CD1c-positive myeloid dendritic cell (primary cell): ENCODE measurements at regions not wholly inside any gene's neighbourhood (a gene's known extent, or its start where the extent isn't known, plus 50 kb on each side); places are given as distances from the start of the nearest gene placed in this dataset.
"Not testable (repeated sequence)": the region's sequence is repeated elsewhere in the genome, so short reads cannot be mapped to it uniquely, and the experiment has no call there.

Experiments used
- DNase-seq: peaks from one replicate; pipeline ENCODE4 v3.0.0-alpha.2; 2016; ENCODE audit errors: extremely low spot score

DNA sequence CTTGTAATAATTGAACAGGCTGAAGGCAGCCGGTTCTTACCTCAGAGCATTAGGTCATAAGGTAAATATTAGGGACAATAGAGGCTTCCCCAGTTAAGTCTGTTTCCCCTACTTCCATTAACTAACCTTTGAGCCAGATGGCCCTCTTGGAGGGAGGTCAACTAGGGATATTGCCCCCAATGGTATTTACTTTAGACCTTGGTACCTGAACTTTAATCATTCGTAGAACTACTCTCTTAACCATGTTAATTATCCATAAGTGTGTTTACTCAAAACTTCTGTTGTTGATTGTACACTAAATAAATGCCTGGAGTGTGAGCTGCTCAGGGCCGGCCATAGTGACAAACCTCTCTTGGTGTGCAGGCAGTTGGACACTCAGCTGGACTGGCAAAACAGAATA lies 1843.5 kb upstream of the AGA start:
- no peak for DNase-seq

DNA sequence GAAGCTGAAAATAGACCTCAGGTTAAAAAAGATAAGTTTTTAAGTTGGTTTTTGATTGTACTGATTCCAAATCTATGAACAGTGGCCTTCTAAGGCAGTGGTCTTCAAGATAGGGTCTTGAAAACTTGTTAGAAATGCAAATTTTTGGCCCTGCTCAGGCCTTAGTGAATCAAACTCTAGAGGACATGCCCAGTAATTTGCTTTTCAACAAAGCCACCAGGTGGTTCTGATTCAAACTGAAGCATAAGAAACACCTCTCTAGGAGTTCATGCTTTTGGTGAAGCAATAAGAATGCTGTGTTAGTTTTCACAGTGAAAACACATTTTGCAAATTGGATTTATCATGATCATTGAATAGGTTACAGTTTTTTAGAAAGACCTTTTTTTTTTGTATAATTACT lies 1849.4 kb upstream of the AGA start:
- DNase-seq, result no peak

DNA sequence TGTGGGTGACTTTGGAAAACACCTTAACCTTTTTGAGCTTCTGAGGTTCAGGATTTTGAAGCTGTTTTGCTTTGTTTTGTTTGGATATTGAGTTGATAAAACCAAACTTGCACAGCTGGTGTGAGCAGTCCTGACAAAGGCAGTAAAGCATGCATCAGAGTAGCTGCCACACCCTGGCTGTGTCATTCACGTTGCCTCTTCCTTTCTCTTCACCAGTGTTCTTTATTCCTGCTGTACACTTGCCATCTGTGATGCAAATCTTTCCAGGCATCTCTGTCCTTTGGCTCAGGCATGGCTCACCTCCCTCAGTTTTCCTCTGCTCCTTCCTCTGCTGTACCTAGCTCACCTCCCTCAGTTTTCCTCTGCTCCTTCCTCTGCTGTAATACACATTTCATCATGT lies 1850.2 kb upstream of the AGA start:
- no peak for DNase-seq

DNA sequence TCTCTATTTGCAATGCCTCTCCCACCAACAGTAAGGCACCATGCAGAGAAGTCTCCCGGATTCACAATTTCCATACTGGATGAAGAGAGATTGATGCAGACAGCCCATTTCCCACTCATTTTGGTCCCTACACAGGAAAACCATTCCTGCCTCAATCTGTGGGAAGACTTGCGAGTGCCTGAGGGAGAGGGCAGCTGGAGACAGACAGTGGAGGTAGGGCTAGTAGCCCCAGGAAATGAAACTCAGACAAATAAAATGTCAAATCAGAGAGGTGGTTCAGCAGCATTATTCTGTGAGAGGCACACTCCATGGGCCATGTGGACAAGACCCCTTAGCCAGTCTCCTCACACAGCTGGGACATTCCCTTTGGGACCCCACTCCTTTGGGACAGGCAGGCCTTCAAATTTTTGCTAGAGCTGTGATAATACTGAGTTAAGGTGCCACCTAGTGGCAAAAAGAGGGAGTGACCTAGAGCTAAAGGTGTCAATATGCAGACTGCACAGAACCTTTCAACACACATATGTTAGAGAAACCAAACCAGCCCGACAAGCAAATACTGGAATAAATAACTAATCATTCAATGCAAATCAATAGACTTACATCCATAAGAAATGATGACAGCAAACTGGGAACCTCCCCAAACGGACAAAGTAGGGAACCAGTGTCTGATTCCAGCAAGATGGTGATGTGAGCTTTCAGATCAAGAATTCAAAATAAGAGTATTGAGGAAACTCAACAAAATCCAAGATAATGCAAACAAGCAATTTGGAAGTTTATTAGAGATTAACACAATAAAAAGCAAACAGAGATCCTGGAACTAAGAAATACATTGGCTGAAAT lies 1865.3 kb upstream of the AGA start:
- DNase-seq, result peak; percentile 35

DNA sequence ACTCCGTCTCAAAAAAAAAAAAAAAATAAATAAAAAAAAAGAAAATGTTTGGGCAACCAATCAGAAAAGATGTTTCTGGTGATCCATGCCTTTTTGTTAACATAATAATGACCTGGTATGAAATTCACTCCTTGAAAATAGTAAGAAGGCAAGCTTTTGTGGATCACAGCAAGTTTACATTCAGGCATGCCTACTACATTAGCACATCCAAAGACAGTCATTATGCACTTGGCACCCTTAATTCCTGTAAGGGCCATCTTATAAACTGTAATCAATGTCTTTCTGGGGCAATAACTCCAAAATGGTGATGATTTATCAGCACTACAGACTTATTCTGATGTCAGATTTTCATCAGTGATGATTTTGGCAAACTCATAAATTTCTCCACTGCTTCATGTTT lies 1871.6 kb upstream of the AGA start:
- no peak for DNase-seq

DNA sequence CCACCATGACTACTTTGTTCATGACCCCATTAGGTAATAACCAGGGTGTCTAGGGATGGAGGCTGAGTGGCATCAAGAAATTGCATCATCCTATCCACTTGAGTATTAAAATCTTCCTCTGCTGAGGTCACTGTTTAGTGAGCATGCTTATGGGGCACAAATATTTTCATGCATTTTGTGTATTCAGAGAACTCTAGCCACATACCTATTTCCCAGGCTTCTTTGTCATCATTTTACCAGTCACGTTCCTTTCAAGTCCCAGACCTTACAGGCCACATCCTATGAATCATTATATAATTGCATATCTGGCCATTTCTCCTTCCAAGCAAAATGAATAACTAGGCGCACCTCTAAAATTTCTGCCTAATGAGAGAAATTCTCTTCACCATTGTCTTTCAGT lies 1882.9 kb upstream of the AGA start:
- no peak for DNase-seq

DNA sequence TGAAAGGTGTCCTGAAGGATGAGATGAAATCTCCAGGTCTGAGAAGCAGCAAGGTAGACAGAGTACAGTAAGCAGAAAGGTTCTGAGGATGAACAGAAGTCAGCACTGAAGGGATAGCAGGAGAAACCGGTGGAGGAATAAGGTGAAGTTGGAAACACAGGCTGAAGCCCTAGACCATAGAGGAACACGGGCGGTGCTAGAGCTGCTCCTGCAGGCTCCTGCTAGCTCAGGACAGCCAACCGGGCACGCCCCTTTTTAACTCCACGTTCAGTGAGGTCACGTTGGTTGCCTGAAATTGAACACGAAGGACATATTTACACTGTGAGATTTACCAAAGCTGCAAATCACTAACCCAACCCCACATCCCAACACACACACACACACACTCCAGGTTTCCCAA lies 1886.4 kb upstream of the AGA start:
- no peak for DNase-seq

DNA sequence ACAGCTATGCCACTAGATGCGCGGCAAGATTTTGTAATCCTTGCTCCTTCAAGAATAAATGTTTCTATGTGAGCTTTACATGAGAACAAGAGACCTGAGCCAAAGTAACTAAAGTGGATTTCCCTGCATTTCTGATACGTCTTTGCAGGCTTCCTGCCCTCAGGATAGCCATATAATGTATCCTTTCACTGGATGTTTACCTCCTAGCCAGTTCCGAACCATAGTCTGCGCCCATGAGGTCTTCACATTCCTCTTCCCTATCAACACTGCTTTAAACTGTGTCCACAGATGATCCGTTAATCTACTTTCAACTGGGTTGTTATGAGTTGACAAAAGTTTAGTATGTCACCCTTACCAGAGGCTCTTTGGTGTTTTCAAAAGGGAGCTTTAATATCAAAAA lies 1889.1 kb upstream of the AGA start:
- DNase-seq, result no peak

DNA sequence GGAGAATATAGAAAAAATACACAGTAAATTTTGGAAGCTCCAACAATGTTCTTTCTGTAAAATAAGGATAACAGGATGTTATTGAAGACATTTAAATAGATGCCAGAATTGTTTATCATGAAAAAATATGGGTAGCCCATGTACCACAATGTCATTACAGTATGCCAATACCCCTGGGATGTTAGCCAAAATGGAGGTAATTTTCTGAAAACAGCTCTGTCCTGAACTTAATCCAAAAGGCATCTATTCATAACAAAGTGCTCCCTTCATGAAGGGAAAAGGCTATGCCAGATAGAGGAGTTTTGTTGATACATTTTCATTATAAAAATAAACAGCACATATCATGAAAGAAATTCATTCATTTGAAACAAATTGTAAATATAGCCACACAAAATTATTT lies 1902.6 kb upstream of the AGA start:
- no peak for DNase-seq

DNA sequence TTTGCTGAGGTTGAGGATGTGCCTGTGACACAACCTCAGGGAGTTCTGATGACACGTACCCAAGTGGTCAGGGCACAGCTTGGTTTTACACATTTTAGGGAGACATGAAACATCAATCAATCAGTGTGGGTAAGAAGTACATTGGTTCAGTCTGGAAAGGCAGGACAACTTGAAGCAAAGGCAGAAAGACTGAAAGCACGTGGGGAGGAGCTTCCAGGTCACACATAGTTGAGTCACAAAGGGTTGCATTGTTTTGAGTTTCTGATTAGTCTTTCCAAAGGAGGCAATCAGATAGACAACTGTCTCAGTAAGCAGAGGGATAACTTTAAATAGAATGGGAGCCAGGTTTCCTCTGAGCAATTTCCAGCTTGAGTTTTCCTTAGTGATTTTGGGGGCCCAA lies 1910.0 kb upstream of the AGA start:
- no peak for DNase-seq

DNA sequence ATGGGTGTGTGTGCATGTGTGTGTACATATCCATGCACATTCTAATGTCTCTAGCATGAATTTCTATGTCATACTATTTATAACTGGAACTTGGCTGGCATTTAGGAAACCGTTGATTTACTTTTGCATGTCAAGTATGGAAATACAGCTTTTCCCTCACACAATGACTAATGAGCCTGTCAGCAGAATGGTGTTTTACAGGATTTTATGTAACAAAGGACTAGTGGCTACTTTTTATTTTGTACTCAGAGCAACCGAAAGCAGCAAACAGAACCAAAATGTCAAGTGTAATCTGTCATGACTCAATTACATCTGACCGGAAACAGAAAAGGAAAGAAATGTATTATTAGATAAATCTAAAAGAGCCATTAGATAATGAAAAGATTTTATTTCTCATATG lies 1911.5 kb upstream of the AGA start:
- no peak for DNase-seq

DNA sequence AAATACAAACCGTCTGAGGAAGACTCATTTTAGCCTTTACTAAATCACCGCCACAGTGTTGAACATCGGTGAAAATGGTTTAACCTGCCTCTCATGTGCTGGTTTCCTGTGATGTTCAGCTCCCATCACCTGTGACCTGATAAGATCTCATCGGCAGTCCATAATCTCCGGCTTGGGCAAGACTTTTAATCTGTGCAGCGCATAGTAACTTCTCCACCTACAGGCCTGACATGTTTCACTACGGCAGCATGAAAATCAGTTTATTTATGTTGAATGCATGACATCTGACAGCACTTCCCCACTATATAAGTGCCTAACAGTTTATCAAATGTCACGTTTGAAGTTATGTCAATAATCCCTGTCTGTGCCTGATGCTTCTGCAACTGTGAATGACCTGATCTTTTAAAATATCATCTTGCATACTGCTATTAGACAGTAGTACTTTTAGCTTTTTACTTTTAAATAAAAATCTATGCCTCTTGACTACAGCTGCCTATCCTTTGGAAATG lies 1919.8 kb upstream of the AGA start:
- DNase-seq, result no peak

DNA sequence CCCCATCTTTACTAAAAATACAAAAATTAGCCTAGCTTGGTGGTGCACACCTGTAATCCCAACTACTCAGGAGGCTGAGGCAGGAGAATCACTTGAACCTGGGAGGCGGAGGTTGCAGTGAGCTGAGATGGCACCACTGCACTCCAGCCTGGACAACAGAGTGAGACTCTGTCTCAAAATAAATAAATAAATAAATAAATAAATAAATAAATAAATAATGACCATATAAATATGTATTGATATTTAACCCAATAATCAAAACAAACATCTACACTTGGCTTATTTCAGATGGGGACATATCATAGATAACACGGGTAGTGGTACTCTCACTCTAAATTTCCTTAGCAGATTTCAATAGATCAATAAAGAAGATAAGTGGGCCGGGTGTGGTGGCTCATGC lies 1923.7 kb upstream of the AGA start:
- DNase-seq, result not testable (repeated sequence)

DNA sequence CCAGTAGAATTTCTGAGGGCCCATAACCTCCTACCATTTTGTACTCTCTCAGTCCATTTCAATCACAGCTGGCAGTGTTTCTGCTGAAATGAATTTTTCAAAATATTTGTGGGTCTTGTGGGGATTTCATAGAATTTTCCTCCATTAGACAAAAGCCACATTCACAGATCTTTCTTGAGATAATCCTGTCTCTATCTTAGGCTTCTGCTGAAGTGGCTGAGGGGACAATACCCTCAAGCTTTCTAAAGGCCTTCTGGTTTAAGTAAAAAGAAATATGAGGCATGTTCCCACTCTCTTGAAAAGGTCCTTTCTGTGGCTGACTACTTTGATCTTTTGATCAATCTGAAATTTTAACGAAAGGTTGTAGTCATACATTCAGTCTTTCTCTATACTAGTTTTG lies 1930.0 kb upstream of the AGA start:
- DNase-seq, result no peak

DNA sequence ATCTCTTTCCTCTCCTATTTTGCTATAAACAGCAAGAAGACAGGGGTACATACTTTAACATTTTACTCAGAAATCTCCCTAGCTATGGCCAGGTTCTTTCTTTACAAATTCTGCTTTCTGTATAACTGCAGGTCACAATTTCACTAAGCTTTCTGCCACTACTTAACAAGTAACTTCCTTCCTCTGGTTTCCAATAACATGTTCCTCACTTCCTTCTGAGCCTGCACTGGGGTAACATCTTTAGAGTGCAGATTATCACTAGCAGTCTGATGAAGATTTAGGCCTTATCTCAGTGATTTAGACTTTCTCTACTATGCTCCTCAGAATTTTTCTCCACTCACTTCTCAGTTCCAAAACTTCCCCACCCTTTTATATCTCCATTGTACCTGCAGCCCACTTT lies 1930.5 kb upstream of the AGA start:
- DNase-seq, result no peak

DNA sequence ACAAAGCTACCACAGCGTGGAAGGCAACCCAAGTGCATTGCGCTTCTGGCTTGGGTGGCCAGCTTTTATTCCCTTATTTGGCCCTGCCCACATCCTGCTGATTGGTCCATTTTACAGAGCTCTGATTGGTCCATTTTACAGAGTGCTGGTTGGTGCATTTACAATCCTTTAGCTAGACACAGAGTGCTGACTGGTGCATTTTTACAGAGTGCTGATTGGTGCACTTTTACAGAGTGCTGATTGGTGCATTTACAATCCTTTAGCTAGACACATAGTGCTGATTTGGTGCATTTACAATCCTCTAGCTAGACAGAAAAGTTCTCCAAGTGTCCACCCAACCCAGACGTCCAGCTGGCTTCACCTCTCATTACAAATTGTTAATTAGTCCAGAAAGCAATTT lies 1936.6 kb upstream of the AGA start:
- not testable (repeated sequence) for DNase-seq

DNA sequence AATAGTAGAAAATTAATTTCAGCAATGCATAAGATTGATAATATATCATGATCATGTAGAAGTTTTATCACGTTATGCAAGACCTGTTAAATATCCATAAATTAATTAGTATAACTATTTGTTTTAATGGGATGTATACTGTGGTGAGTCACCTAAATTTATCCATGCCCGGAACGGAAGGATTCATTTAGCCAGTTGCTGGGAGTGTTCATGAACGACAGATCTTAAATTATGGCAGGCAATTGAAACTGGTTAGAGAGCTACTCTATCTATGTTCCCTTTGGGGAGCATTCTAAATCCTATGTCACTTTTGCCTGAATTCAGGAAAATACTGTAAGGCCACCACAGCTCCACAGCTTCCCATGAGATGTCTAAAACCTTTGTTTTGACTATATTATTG lies 1950.5 kb upstream of the AGA start:
- no peak for DNase-seq

DNA sequence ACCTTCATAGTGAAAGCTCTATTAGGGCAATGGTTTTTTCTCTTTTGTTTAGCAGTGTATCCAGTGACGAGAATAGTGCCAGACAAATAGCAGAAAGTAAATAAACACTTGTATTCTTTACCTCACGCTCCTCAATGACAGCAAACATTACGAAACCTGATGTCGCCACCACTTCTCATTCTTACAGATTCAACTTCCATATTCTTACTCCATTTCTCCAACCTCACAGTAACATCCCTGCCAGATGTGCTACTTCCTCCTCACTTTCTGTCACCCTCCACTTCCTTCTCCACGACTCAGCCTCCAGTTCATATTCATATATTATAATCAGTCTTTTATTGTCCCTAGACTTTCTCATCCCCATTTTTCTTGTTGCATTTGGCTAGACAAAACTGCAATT lies 1956.2 kb upstream of the AGA start:
- DNase-seq, result peak; percentile 68

DNA sequence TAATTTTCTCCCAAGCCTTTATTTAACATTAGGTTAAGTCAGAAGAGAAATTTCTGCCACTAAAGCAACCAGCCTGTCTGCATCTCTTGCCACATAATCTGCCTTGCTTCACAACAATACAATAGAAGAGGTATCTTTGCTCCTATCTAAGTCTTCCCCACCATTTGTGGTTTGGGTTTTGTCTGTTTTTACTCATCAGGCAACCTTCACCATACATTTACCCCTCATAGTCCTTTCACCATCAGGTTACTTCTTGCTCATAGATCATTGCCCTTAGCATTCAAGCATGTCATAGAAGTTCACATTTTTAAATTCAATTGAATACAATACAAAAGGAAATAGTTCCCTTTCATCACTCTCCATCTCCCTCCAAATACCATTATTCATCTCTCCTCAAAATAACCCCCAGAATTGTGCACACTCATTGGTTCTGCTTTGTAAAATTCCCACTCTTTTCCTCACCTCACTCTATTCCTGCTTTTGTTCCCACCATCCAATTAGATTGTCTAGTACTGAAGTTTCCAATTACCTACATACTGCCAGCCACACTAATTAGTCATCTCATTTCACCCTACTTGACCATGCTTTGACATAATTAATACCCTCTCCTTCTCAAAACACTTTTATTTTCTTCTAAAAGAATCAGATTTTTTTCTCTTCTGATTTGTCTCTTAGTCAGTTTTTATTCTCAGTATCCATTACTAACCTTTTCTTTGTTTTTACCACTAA lies 1957.0 kb upstream of the AGA start:
- DNase-seq, result no peak

DNA sequence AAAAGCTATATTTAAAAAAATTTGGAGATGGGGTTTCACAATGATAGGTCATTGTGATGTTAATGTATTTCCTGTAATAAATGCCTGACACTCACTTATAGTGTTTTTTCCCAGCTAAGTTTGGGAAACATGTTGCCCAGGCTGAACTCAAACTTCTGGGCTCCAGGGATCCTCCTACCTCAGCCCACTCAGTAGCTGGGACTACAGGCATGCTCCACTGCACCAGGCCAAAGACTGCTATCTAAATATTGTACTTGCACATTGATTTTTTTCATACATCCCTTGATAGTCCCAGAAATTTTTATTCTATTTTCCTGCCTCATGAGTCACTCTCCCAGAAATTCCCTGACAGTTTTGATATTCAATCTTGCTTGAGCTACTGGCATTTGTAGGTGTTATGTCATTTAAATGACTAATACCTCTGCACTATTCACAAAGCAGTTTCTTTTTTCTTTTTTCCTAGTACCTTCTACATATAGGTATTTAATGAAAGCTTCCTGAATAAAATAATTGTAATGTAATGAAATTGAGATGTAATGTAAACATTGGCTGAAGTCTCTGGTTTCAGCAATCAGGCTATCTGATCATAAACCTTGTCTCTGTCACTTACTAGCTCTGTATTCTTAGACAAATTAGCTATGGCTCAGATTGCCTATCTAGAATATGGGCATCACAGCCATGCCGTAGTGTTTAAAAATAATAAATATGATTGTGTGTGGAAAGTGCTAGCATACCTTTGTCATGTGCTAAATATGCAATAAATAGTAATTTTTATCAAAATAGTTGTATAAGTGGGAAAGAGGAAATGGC lies 1973.0 kb upstream of the AGA start:
- no peak for DNase-seq

DNA sequence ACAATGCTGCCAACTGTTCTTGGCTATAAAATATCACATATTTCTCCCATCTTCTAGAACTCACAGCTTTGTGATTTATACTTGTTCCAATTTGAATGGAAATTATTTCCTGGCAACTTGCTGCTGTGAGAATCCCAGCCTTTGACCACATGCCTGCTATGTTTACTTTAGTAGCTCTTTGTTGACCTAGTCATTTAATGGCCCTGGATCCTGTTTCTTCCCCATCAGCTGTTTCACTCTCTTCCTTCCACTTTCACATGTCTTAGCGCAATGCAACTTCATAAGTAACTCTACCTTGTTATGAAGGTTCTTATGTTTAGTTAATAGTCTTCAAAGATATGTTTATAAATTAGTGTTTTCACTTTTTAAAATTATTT lies 1973.6 kb upstream of the AGA start:
- no peak for DNase-seq

DNA sequence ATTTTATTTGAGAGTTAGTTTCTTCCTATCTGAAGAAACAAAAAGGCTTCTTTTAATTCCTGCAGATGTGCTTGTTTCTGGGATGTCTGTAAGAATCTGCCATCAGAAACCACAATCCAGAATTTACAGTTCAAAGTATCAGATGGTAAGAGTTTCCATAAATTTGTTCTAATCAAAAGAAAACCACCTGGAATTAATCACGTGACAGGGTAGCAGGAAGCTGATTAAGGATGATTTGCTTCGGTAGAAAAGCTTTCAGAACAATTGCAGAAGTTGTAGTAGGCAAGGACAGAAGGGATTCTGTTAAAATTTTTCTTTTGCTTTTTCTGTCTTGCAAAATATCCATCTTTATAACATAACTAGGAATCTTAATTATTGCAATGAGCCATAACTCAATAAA lies 1975.1 kb upstream of the AGA start:
- no peak for DNase-seq

DNA sequence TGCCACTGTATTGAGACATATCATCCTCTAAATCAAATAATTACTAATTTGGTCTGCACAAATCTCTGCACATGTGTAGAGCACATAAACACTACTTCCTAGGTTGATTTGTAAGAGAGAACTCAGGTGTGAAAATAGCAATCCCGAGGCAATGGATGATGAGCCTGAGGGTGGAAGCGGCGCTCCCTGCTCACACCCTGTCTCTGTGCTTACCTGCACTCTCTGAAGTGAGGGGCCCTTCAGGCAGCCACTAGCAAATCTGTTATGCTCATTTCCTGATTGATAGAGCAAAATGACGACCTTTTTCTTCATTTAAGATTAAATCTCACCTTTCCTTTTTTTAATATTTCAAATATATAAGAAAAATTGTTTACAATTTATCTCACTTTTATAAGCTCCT lies 1995.7 kb upstream of the AGA start:
- no peak for DNase-seq
